H9 (cell line): ENCODE measurements at regions not wholly inside any gene's neighbourhood (a gene's known extent, or its start where the extent isn't known, plus 50 kb on each side); places are given as distances from the start of the nearest gene placed in this dataset.
"Not testable (repeated sequence)": the region's sequence is repeated elsewhere in the genome, so short reads cannot be mapped to it uniquely, and the experiment has no call there.

Source experiments
- DNase-seq: peaks from one replicate; pipeline ENCODE4 v3.0.0-alpha.2; 2017
- H2AFZ ChIP-seq: one replicate; pipeline ENCODE4 v1.6.1; 2013; ENCODE audit warnings: mild to moderate bottlenecking, low read length, control low read depth, moderate library complexity
- H2AK5ac ChIP-seq: 2 replicates; pipeline ENCODE4 v1.6.1; 2013; ENCODE audit warnings: low read length, control low read depth, mixed read lengths; ENCODE audit not compliant: insufficient read length
- H2BK120ac ChIP-seq: one replicate; pipeline ENCODE4 v1.6.1; 2013; ENCODE audit warnings: low read depth, mild to moderate bottlenecking, low read length, control low read depth, inconsistent platforms; ENCODE audit not compliant: poor library complexity, severe bottlenecking
- H2BK12ac ChIP-seq: 2 replicates; pipeline ENCODE4 v1.6.1; 2013; ENCODE audit warnings: low read length, control low read depth, mixed read lengths, low read depth; ENCODE audit not compliant: insufficient read length
- H2BK15ac ChIP-seq: 2 replicates; pipeline ENCODE4 v1.6.1; 2013; ENCODE audit warnings: low read depth, low read length, control low read depth
- H2BK20ac ChIP-seq: one replicate; pipeline ENCODE4 v1.6.1; 2013; ENCODE audit warnings: low read depth, mild to moderate bottlenecking, low read length, control low read depth, inconsistent platforms; ENCODE audit not compliant: poor library complexity, severe bottlenecking
- H2BK5ac ChIP-seq: 2 replicates; pipeline ENCODE4 v1.6.1; 2013; ENCODE audit warnings: low read length, control low read depth, mixed read lengths; ENCODE audit not compliant: insufficient read length
- H3K14ac ChIP-seq: 2 replicates; pipeline ENCODE4 v1.6.1; 2013; ENCODE audit warnings: low read length, control low read depth; ENCODE audit not compliant: insufficient read depth
- H3K18ac ChIP-seq: 2 replicates; pipeline ENCODE4 v1.6.1; 2013; ENCODE audit warnings: low read depth, mild to moderate bottlenecking, mixed read lengths, low read length, control low read depth; ENCODE audit not compliant: insufficient read length
- H3K23ac ChIP-seq: 2 replicates; pipeline ENCODE4 v1.6.1; 2013; ENCODE audit warnings: low read length, control low read depth, mixed read lengths, low read depth; ENCODE audit not compliant: insufficient read length
- H3K23me2 ChIP-seq: 2 replicates; pipeline ENCODE4 v1.6.1; 2013; ENCODE audit warnings: low read depth, mild to moderate bottlenecking, mixed read lengths, low read length, control low read depth; ENCODE audit not compliant: insufficient read length, poor library complexity, severe bottlenecking
- H3K27ac ChIP-seq: 2 replicates; pipeline ENCODE4 v1.5.1; 2013; ENCODE audit warnings: low read length, control low read depth, mixed read lengths, low read depth; ENCODE audit not compliant: insufficient read length
- H3K27me3 ChIP-seq: 2 replicates; pipeline ENCODE4 v1.6.1; 2013; ENCODE audit warnings: low read length, control low read depth, inconsistent platforms; ENCODE audit not compliant: insufficient read depth
- H3K4ac ChIP-seq: 2 replicates; pipeline ENCODE4 v1.6.1; 2013; ENCODE audit warnings: low read depth, mild to moderate bottlenecking, control low read depth, inconsistent platforms, low read length, moderate library complexity
- H3K4me1 ChIP-seq: 2 replicates; pipeline ENCODE4 v1.6.1; 2013; ENCODE audit warnings: low read length, control low read depth, inconsistent platforms; ENCODE audit not compliant: insufficient read depth
- H3K4me2 ChIP-seq: 2 replicates; pipeline ENCODE4 v1.6.1; 2013; ENCODE audit warnings: low read length, control low read depth, mixed read lengths; ENCODE audit not compliant: insufficient read length, insufficient read depth
- H3K56ac ChIP-seq: 2 replicates; pipeline ENCODE4 v1.6.1; 2013; ENCODE audit warnings: low read depth, mild to moderate bottlenecking, mixed read lengths, low read length, control low read depth; ENCODE audit not compliant: insufficient read length
- H3K79me1 ChIP-seq: 2 replicates; pipeline ENCODE4 v1.6.1; 2013; ENCODE audit warnings: low read depth, mild to moderate bottlenecking, moderate library complexity, low read length, control low read depth, inconsistent platforms; ENCODE audit not compliant: insufficient read depth, poor library complexity, severe bottlenecking
- H3K79me2 ChIP-seq: 2 replicates; pipeline ENCODE4 v1.6.1; 2013; ENCODE audit warnings: low read length, control low read depth, inconsistent platforms; ENCODE audit not compliant: insufficient read depth
- H3K9ac ChIP-seq: 2 replicates; pipeline ENCODE4 v1.6.1; 2013; ENCODE audit warnings: low read length, control low read depth, mixed read lengths; ENCODE audit not compliant: insufficient read length; ENCODE audit errors: extremely low read depth
- H3K9me3 ChIP-seq: one replicate; pipeline ENCODE4 v1.6.1; 2013; ENCODE audit warnings: low read depth, low read length, inconsistent platforms; ENCODE audit not compliant: control insufficient read depth
- H3T11ph ChIP-seq: one replicate; pipeline ENCODE4 v1.6.1; 2013; ENCODE audit warnings: mild to moderate bottlenecking, low read length, control low read depth, inconsistent platforms
- H4K20me1 ChIP-seq: one replicate; pipeline ENCODE4 v1.6.1; 2013; ENCODE audit not compliant: control insufficient read depth, insufficient read length, insufficient read depth
- H4K5ac ChIP-seq: 2 replicates; pipeline ENCODE4 v1.6.1; 2013; ENCODE audit warnings: low read depth, mild to moderate bottlenecking, mixed read lengths, low read length, control low read depth; ENCODE audit not compliant: insufficient read length
- H4K8ac ChIP-seq: replicated peaks from 2 replicates; pipeline ENCODE4 v1.6.1; 2013; ENCODE audit warnings: low read length, control low read depth, mixed read lengths, low read depth; ENCODE audit not compliant: insufficient read length
- H4K91ac ChIP-seq: 2 replicates; pipeline ENCODE4 v1.6.1; 2013; ENCODE audit warnings: low read depth, mild to moderate bottlenecking, moderate library complexity, mixed read lengths, low read length, control low read depth; ENCODE audit not compliant: insufficient read length
- H3K27ac Mint-ChIP-seq, 3 experiments: 2 replicates in 2 of 3; 3 replicates in 1 of 3; pipeline ENCODE4 v1.8.0; 2020 to 2021; ENCODE audit warnings: mixed read lengths in 3 of 3, mild to moderate bottlenecking in 1 of 3, moderate library complexity in 1 of 3
- H3K27me3 Mint-ChIP-seq: 2 replicates; pipeline ENCODE4 v1.8.0; 2021; ENCODE audit warnings: low read depth, mild to moderate bottlenecking, moderate library complexity, mixed read lengths
- H3K36me3 Mint-ChIP-seq, 3 experiments: 2 replicates in 2 of 3; 3 replicates in 1 of 3; pipeline ENCODE4 v1.8.0; 2020 to 2021; ENCODE audit warnings: low read depth in 3 of 3, mixed read lengths in 3 of 3; ENCODE audit not compliant: insufficient read depth in 1 of 3
- H3K4me1 Mint-ChIP-seq, 2 experiments: 2 replicates each; pipeline ENCODE4 v1.8.0; 2020; ENCODE audit warnings: mixed read lengths in 2 of 2
- H3K4me3 Mint-ChIP-seq, 2 experiments: 2 replicates in 1 of 2; 3 replicates in 1 of 2; pipeline ENCODE4 v1.8.0; 2020 to 2021; ENCODE audit warnings: mild to moderate bottlenecking in 2 of 2, mixed read lengths in 2 of 2, moderate library complexity in 1 of 2
- H3K9me3 Mint-ChIP-seq, 2 experiments: 2 replicates in 1 of 2; 3 replicates in 1 of 2; pipeline ENCODE4 v1.8.0; 2020; ENCODE audit warnings: mild to moderate bottlenecking in 2 of 2, mixed read lengths in 2 of 2, moderate library complexity in 1 of 2
- CTCF ChIP-seq: fragments of 200-600 bp; sonication (generic); conservative IDR thresholded peaks from 3 replicates; pipeline ENCODE4 v1.8.0; 2021; ENCODE audit warnings: antibody characterized with exemption, mild to moderate bottlenecking
- WGBS: extraction: QIAGEN DNeasy Blood & Tissue Kit; methylation state at CpG from one replicate; pipeline ENCODE4 v1.1.7; 2013; ENCODE audit warnings: missing lambda C conversion rate, low lambda C conversion rate, mixed read lengths; ENCODE audit not compliant: insufficient read length; ENCODE audit errors: extremely low coverage; 5-methylcytosine and 5-hydroxymethylcytosine counted together

GRCh38 chrX:3501833-3502535 lies 155.5 kb upstream of the MXRA5 start:
- no peaks in the 10 kb centered on the region; the same call in 1 of the 2 replicates for H3K27me3 Mint-ChIP-seq
- H4K91ac ChIP-seq = no peak overlapping the region
- no peak overlapping the region for H3K27ac Mint-ChIP-seq
- no peak overlapping the region for H3K4me2 ChIP-seq
- H3K27ac ChIP-seq = no peak overlapping the region
- no peak for TF ChIP-seq CTCF
- H3K14ac ChIP-seq = no peak overlapping the region
- no peak overlapping the region for H3K4ac ChIP-seq
- no peak overlapping the region for H2BK120ac ChIP-seq
- no peak overlapping the region for H3T11ph ChIP-seq
- no peak overlapping the region for H2BK5ac ChIP-seq
- no peaks in the 10 kb centered on the region for H3K23me2 ChIP-seq
- H3K27me3 ChIP-seq = no peaks in the 10 kb centered on the region
- H3K4me1 Mint-ChIP-seq = no peaks in the 10 kb centered on the region
- no peaks in the 10 kb centered on the region; a peak in 1 of 7 replicates for H3K36me3 Mint-ChIP-seq
- no peaks in the 10 kb centered on the region for H3K4me1 ChIP-seq
- H4K5ac ChIP-seq = no peak overlapping the region
- H2BK20ac ChIP-seq = no peak overlapping the region
- H3K9me3 ChIP-seq = no peaks in the 10 kb centered on the region
- H4K20me1 ChIP-seq = no peaks in the 10 kb centered on the region
- H2AK5ac ChIP-seq = no peak overlapping the region
- no peak overlapping the region for H3K9ac ChIP-seq
- no CpG with 5 or more reads among the region's 21 CpGs for WGBS
- H2BK12ac ChIP-seq = no peak overlapping the region
- no peaks in the 10 kb centered on the region for H3K9me3 Mint-ChIP-seq
- no peak overlapping the region for H2BK15ac ChIP-seq
- no peak for DNase-seq
- H3K56ac ChIP-seq = no peak overlapping the region
- H3K4me3 Mint-ChIP-seq = no peak overlapping the region
- H4K8ac ChIP-seq = no peak overlapping the region
- H2AFZ ChIP-seq = no peak overlapping the region
- no peak overlapping the region for H3K23ac ChIP-seq
- no peaks in the 10 kb centered on the region for H3K79me2 ChIP-seq
- H3K18ac ChIP-seq = no peak overlapping the region
- no peaks in the 10 kb centered on the region for H3K79me1 ChIP-seq

GRCh38 chrX:3495836-3496769 lies 149.7 kb upstream of the MXRA5 start:
- not testable (repeated sequence) for H3K4me3 Mint-ChIP-seq, H3K4ac ChIP-seq, H3K9ac ChIP-seq, H3K9me3 ChIP-seq, H4K5ac ChIP-seq, H3K27me3 ChIP-seq, H3K4me1 ChIP-seq, H2BK5ac ChIP-seq, H2BK20ac ChIP-seq, H2BK15ac ChIP-seq, H3K27ac Mint-ChIP-seq, H4K20me1 ChIP-seq, H3K27ac ChIP-seq, H3K27me3 Mint-ChIP-seq, H3K4me2 ChIP-seq, DNase-seq, H2AFZ ChIP-seq, H3K36me3 Mint-ChIP-seq, H3K23me2 ChIP-seq, H3K14ac ChIP-seq, H3T11ph ChIP-seq, H3K79me1 ChIP-seq, H3K9me3 Mint-ChIP-seq, H3K56ac ChIP-seq, H4K8ac ChIP-seq, H2BK12ac ChIP-seq, H3K23ac ChIP-seq, H3K4me1 Mint-ChIP-seq, H4K91ac ChIP-seq, H3K18ac ChIP-seq, H3K79me2 ChIP-seq, H2BK120ac ChIP-seq, H2AK5ac ChIP-seq
- no CpG with 5 or more reads among the region's 12 CpGs for WGBS
